ENCODE measurements at regions not wholly inside any gene's neighbourhood (a gene's known extent, or its start where the extent isn't known, plus 50 kb on each side); places are given as distances from the start of the nearest gene placed in this dataset.

GRCh38 chr1:165137551-165138316 is 218.8 kb downstream of the LMX1A start (continued):
- TF ChIP-seq ZNF362 (CRISPR knock-in tag; IDR thresholded peaks at IDR 0.05; ENCODE audit: borderline replicate concordance) = no peak
- TF ChIP-seq ZNF75D (CRISPR knock-in tag; IDR thresholded peaks at IDR 0.05; ENCODE audit: borderline replicate concordance) = no peak
- no peak for TF ChIP-seq LRRFIP1 (CRISPR knock-in tag; conservative IDR thresholded peaks at IDR 0.05)
- TF ChIP-seq ZNF12 (CRISPR knock-in tag; IDR thresholded peaks at IDR 0.05) = no peak
- TF ChIP-seq ZMAT3 (CRISPR knock-in tag; conservative IDR thresholded peaks at IDR 0.05) = no peak
- peak; percentile 49; the same call in 1 of the 2 replicates for TF ChIP-seq TBX3 (IDR thresholded peaks at IDR 0.05; ENCODE audit: borderline replicate concordance)
- TF ChIP-seq THAP9 (CRISPR knock-in tag; IDR thresholded peaks at IDR 0.05; ENCODE audit: borderline replicate concordance) = no peak
- TF ChIP-seq FOXP1 (IDR thresholded peaks at IDR 0.05) = no peak
- TF ChIP-seq FOXP1 (CRISPR knock-in tag; IDR thresholded peaks at IDR 0.05) = peak; percentile 34; the same call in 1 of the 2 replicates
- no peak for TF ChIP-seq KLF12 (CRISPR knock-in tag; IDR thresholded peaks at IDR 0.05; ENCODE audit: borderline replicate concordance)
- peak; percentile 70 for TF ChIP-seq HDAC1 (CRISPR knock-in tag; IDR thresholded peaks at IDR 0.05)
- no peak for TF ChIP-seq CSRNP1 (CRISPR knock-in tag; IDR thresholded peaks at IDR 0.05)
- TF ChIP-seq ZNF350 (CRISPR knock-in tag; IDR thresholded peaks at IDR 0.05; ENCODE audit: borderline replicate concordance, low read depth) = no peak
- no peak for TF ChIP-seq STAG1 (CRISPR knock-in tag; IDR thresholded peaks at IDR 0.05)
- peak in 1 of 2 experiments; percentile 46; a peak in 1 of 4 replicates for TF ChIP-seq NR2F1 (CRISPR knock-in tag; IDR thresholded peaks at IDR 0.05)
- no peak for TF ChIP-seq ZBTB33 (CRISPR knock-in tag; IDR thresholded peaks at IDR 0.05)
- no peak for TF ChIP-seq AHR (CRISPR knock-in tag; IDR thresholded peaks at IDR 0.05)
